ENCODE measurements at regions not wholly inside any gene's neighbourhood (a gene's known extent, or its start where the extent isn't known, plus 50 kb on each side); places are given as distances from the start of the nearest gene placed in this dataset.

DNA sequence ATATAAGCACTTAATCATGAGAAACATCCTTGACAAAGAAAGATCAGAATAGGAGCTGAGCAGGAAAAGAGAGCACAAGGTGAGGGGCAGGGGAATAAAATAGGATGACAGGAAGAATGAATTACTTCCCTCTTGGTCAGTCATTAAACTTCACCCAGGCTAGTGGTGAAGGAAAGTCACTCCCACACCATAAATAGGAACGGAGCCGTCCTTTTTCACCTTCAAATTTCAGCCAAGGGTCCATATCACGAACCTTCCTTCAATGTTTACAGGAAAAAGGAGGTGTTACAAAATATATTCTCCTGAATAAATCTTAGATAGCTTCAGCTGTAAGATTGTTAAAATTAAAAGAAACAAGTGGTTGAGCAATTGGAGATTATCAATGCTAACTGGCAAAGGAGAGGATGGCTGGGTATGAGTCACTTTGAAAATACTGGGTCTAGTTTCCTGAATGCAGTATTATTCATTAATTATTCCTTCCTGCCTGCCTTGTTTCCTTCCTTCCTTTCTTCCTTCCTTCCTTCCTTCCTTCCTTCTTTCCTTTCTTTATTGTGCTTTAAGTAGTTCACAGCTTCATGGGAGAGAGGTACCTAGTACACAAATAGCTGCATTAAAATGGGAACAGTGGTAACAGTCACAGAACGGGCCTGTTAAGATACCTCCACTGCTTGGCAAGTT, 292.3 kb upstream of the ID2 start:
- no peaks in the 10 kb centered on the region for H3K9me3 ChIP-seq
- DNase-seq = no peak
- in situ Hi-C loops (cut with MboI; ENCODE audit: low sequenced_read_pairs in 4 of 4) (no loop called here), intact Hi-C loops (cut with DNase I; ENCODE audit: low total_unique reads) (no loop called here)
- H3K4me1 ChIP-seq = no peaks in the 10 kb centered on the region
- no peak overlapping the region for H3K27ac ChIP-seq
- no peaks in the 10 kb centered on the region for H3K36me3 ChIP-seq
- H3K27me3 ChIP-seq = no peaks in the 10 kb centered on the region
- TF ChIP-seq POLR2A (IDR thresholded peaks at IDR 0.05) (no peak), CTCF (IDR thresholded peaks at IDR 0.05 in 4 of 5, conservative IDR thresholded peaks at IDR 0.05 in 1 of 5) (no peak)
- no peak for ATAC-seq
- H3K4me3 ChIP-seq = no peak overlapping the region

GRCh38 chr2:8391126-8391525, 290.7 kb upstream of the ID2 start:
- Histone ChIP-seq H3K27ac (no peak overlapping the region), H3K9me3 (no peaks in the 10 kb centered on the region), H3K27me3 (no peaks in the 10 kb centered on the region), H3K4me1 (no peaks in the 10 kb centered on the region), H3K36me3 (no peaks in the 10 kb centered on the region), H3K4me3 (no peak overlapping the region)
- in situ Hi-C loops (cut with MboI; ENCODE audit: low sequenced_read_pairs in 4 of 4) = no loop called here
- no peak for TF ChIP-seq POLR2A (IDR thresholded peaks at IDR 0.05)
- no peak for TF ChIP-seq CTCF (IDR thresholded peaks at IDR 0.05 in 4 of 5, conservative IDR thresholded peaks at IDR 0.05 in 1 of 5)
- DNase-seq (no peak), ATAC-seq (no peak)
- intact Hi-C loops (cut with DNase I; ENCODE audit: low total_unique reads) = no loop called here

GRCh38 chr2:8391584-8391983, 290.3 kb upstream of the ID2 start:
- H3K36me3 ChIP-seq = no peaks in the 10 kb centered on the region
- TF ChIP-seq CTCF (IDR thresholded peaks at IDR 0.05 in 4 of 5, conservative IDR thresholded peaks at IDR 0.05 in 1 of 5) (no peak), POLR2A (IDR thresholded peaks at IDR 0.05) (no peak)
- ATAC-seq = no peak
- no peaks in the 10 kb centered on the region for H3K27me3 ChIP-seq
- no peak overlapping the region for H3K27ac ChIP-seq
- intact Hi-C loops (cut with DNase I; ENCODE audit: low total_unique reads) = no loop called here
- in situ Hi-C loops (cut with MboI; ENCODE audit: low sequenced_read_pairs in 4 of 4) = no loop called here
- H3K9me3 ChIP-seq = no peaks in the 10 kb centered on the region
- DNase-seq = no peak
- no peaks in the 10 kb centered on the region for H3K4me1 ChIP-seq
- no peak overlapping the region for H3K4me3 ChIP-seq

- Histone ChIP-seq H3K4me3 (no peak overlapping the region), H3K27me3 (no peaks in the 10 kb centered on the region), H3K36me3 (no peaks in the 10 kb centered on the region), H3K9me3 (no peaks in the 10 kb centered on the region), H3K27ac (no peak overlapping the region), H3K4me1 (no peaks in the 10 kb centered on the region)
- ATAC-seq = no peak
- intact Hi-C loops (cut with DNase I; ENCODE audit: low total_unique reads) (no loop called here), in situ Hi-C loops (cut with MboI; ENCODE audit: low sequenced_read_pairs in 4 of 4) (no loop called here)
- no peak for TF ChIP-seq POLR2A (IDR thresholded peaks at IDR 0.05)
- TF ChIP-seq CTCF (IDR thresholded peaks at IDR 0.05 in 4 of 5, conservative IDR thresholded peaks at IDR 0.05 in 1 of 5) = no peak
- DNase-seq = no peak
Observed at GRCh38 chr2:8392098-8392866, 289.6 kb upstream of the ID2 start.
